Liver (tissue), 3 donors: ENCODE measurements at regions not wholly inside any gene's neighbourhood (a gene's known extent, or its start where the extent isn't known, plus 50 kb on each side); places are given as distances from the start of the nearest gene placed in this dataset.

Experiments
- CTCF ChIP-seq: fragments of 150-350 bp; IDR thresholded peaks from 2 replicates; pipeline ENCODE4 v1.5.1; 2017; ENCODE audit warnings: improper control_type of control experiment, low read depth, low read length; ENCODE audit not compliant: missing input control
- EGR1 ChIP-seq, 2 donors: IDR thresholded peaks; 2 replicates each; pipeline ENCODE4 v1.6.1; 2016 to 2018; ENCODE audit warnings: antibody characterized with exemption in 2 of 2, low read depth in 2 of 2
- FOXA1 ChIP-seq: IDR thresholded peaks from 2 replicates; pipeline ENCODE4 v1.6.1; 2016; ENCODE audit warnings: antibody characterized with exemption
- JUND ChIP-seq, 2 donors: IDR thresholded peaks; 2 replicates each; pipeline ENCODE4 v1.6.1; 2016; ENCODE audit warnings: antibody characterized with exemption in 2 of 2
- TAF1 ChIP-seq: conservative IDR thresholded peaks from 2 replicates; pipeline ENCODE4 v1.6.1; 2016; ENCODE audit warnings: antibody characterized with exemption, mild to moderate bottlenecking
- YY1 ChIP-seq: IDR thresholded peaks from 2 replicates; pipeline ENCODE4 v1.6.1; 2016; ENCODE audit warnings: antibody characterized with exemption, mild to moderate bottlenecking
- donor health status: healthy.
- donor health status: healthy.

GRCh38 chr1:193890935-193891334, 704.5 kb upstream of the B3GALT2 start:
- no peak for TF ChIP-seq YY1
- TF ChIP-seq CTCF = no peak
- TF ChIP-seq EGR1 (IDR thresholded peaks at IDR 0.05; ENCODE audit: low read depth in 2 of 2) = no peak
- no peak for TF ChIP-seq FOXA1
- no peak for TF ChIP-seq TAF1
- TF ChIP-seq JUND (IDR thresholded peaks at IDR 0.05) = no peak
